22Rv1 (cell line): ENCODE measurements at regions not wholly inside any gene's neighbourhood (a gene's known extent, or its start where the extent isn't known, plus 50 kb on each side); places are given as distances from the start of the nearest gene placed in this dataset.

ENCODE experiments used
- ZFX ChIP-seq: fragments of 450-650 bp; IDR thresholded peaks from 2 replicates; pipeline ENCODE4 v1.6.1; 2017; ENCODE audit warnings: antibody characterized with exemption, borderline replicate concordance
- TF ChIP-seq, protein P1 (sequence below): fragments of 450-650 bp; IDR thresholded peaks from 2 replicates; pipeline ENCODE4 v1.5.1; 2017; ENCODE audit warnings: mild to moderate bottlenecking

DNA sequence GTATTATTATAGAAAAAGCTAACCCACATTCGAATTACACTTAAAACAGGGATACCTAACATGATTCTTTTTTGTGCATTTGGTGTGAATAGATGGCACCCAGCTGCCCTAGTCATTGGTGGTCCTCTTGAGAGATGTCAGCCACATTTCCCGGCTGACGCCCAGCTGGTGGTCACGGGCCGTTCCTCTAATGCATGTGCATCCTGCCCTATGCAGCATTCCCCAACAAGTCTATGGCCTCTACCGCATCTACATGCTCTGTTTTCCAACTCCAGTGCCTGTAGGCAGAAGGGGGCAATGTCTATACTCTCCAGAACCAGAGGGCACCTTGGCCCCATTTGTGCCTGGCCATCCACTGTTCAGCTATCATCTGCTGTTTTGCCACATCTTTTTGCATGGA, 78.6 kb upstream of the PRICKLE2 start:
- TF ChIP-seq, protein P1, sequence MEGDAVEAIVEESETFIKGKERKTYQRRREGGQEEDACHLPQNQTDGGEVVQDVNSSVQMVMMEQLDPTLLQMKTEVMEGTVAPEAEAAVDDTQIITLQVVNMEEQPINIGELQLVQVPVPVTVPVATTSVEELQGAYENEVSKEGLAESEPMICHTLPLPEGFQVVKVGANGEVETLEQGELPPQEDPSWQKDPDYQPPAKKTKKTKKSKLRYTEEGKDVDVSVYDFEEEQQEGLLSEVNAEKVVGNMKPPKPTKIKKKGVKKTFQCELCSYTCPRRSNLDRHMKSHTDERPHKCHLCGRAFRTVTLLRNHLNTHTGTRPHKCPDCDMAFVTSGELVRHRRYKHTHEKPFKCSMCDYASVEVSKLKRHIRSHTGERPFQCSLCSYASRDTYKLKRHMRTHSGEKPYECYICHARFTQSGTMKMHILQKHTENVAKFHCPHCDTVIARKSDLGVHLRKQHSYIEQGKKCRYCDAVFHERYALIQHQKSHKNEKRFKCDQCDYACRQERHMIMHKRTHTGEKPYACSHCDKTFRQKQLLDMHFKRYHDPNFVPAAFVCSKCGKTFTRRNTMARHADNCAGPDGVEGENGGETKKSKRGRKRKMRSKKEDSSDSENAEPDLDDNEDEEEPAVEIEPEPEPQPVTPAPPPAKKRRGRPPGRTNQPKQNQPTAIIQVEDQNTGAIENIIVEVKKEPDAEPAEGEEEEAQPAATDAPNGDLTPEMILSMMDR = no peak
- TF ChIP-seq ZFX = no peak
